ENCODE measurements at regions not wholly inside any gene's neighbourhood (a gene's known extent, or its start where the extent isn't known, plus 50 kb on each side); places are given as distances from the start of the nearest gene placed in this dataset.

GRCh38 chr5:6950250-6950649 is 237.0 kb downstream of the TENT4A start:
- in situ Hi-C loops (cut with MboI; ENCODE audit: low sequenced_read_pairs), result no loop called here
- no CpG with 5 or more reads among the region's 2 CpGs for WGBS, 2 experiments (ENCODE audit: extremely low coverage in 2 of 2, insufficient read length in 1 of 2)

More at GRCh38 chr5:6950250-6950649, 237.0 kb downstream of the TENT4A start:
- H4K91ac ChIP-seq (ENCODE audit: insufficient read depth, low read depth, low read length), result no peak overlapping the region
- no peak overlapping the region for H2AK5ac ChIP-seq (ENCODE audit: low read depth, low read length)
- DNase-seq (no peak), ATAC-seq (ENCODE audit: low read depth) (no peak)
- no peak overlapping the region for H3K18ac ChIP-seq (ENCODE audit: low read depth, low read length)
- H3K4ac ChIP-seq (ENCODE audit: low read depth, low read length), result no peak overlapping the region
- no peak overlapping the region for H3K4me3 ChIP-seq (ENCODE audit: insufficient read depth, low read depth, low read length)
- intact Hi-C loops (cut with micrococcal nuclease), result no loop called here
- no peak overlapping the region for H2BK120ac ChIP-seq (ENCODE audit: low read depth, low read length)
- no peaks in the 10 kb centered on the region for H3K27me3 ChIP-seq (ENCODE audit: control insufficient read depth, insufficient read depth, low read length)
- TF ChIP-seq POLR2A (IDR thresholded peaks at IDR 0.05; ENCODE audit: low read depth, low read length) (no peak), USF2 (IDR thresholded peaks at IDR 0.05; ENCODE audit: low read depth, low read length) (no peak), RCOR1 (IDR thresholded peaks at IDR 0.05; ENCODE audit: insufficient replicate concordance, low read length) (no peak), MAFK (IDR thresholded peaks at IDR 0.05; ENCODE audit: low read depth, low read length) (no peak), MAZ (IDR thresholded peaks at IDR 0.05; ENCODE audit: borderline replicate concordance, low read depth, low read length) (no peak), CHD1 (IDR thresholded peaks at IDR 0.05; ENCODE audit: low read depth, low read length) (no peak), MXI1 (IDR thresholded peaks at IDR 0.05; ENCODE audit: borderline replicate concordance, low read depth, low read length) (no peak), NFE2L2 (IDR thresholded peaks at IDR 0.05; ENCODE audit: low read depth, low read length) (no peak), RFX5 (IDR thresholded peaks at IDR 0.05; ENCODE audit: low read depth, low read length) (no peak), ELK1 (IDR thresholded peaks at IDR 0.05; ENCODE audit: borderline replicate concordance, low read depth, low read length) (no peak), CTCF (conservative IDR thresholded peaks at IDR 0.05; ENCODE audit: low read depth, low read length) (no peak), BHLHE40 (IDR thresholded peaks at IDR 0.05; ENCODE audit: low read depth, low read length) (no peak)
- H3K9me1 ChIP-seq (ENCODE audit: insufficient read depth, low read length), result no peaks in the 10 kb centered on the region
- H2BK5ac ChIP-seq (ENCODE audit: low read depth, low read length, poor library complexity, severe bottlenecking), result no peak overlapping the region
- no peaks in the 10 kb centered on the region for H3K79me1 ChIP-seq (ENCODE audit: low read depth in 1 of 2, low read length in 2 of 2)
- H3K4me1 ChIP-seq (ENCODE audit: control insufficient read depth, insufficient read depth, low read length), result no peaks in the 10 kb centered on the region
- peaks cover 14% of the 10 kb centered on the region for H3K9me3 ChIP-seq (ENCODE audit: control insufficient read depth, insufficient read depth, low read length)
- H2AK9ac ChIP-seq (replicated peaks; ENCODE audit: low read depth, low read length, poor library complexity), result no peak overlapping the region
- H2BK15ac ChIP-seq (ENCODE audit: low read depth, low read length), result no peak overlapping the region
- no peak overlapping the region for H3K4me2 ChIP-seq (ENCODE audit: low read depth, low read length)
- H4K20me1 ChIP-seq (ENCODE audit: insufficient read depth, low read length), result no peaks in the 10 kb centered on the region
- H3K9ac ChIP-seq (ENCODE audit: low read depth, low read length), result no peak overlapping the region
- no peak overlapping the region for H2AFZ ChIP-seq (replicated peaks; ENCODE audit: low read length, poor library complexity)
- H3K36me3 ChIP-seq (ENCODE audit: control insufficient read depth, insufficient read depth, low read length), result no peaks in the 10 kb centered on the region
- BruUV-seq (replicated peaks), result no TSS peak
- H3K23ac ChIP-seq (ENCODE audit: low read depth, low read length), result no peak overlapping the region
- CTCF ChIA-PET, result no interaction called here
- POLR2A ChIA-PET (ENCODE audit: unreplicated experiment), result no interaction called here
- dilution Hi-C loops (cut with HindIII; ENCODE audit: low sequenced_read_pairs, unreplicated experiment), result no loop called here
- no peak overlapping the region for H2BK20ac ChIP-seq (ENCODE audit: low read depth, low read length)
- no peak overlapping the region for H3K56ac ChIP-seq (ENCODE audit: extremely low read depth, insufficient read depth, low read length)
- H4K8ac ChIP-seq (ENCODE audit: low read depth in 2 of 2, low read length in 2 of 2), result no peak overlapping the region
- no peak overlapping the region for H3K14ac ChIP-seq (replicated peaks; ENCODE audit: low read depth, low read length)
- no peak overlapping the region for H4K5ac ChIP-seq (ENCODE audit: low read depth, low read length)
- H3K27ac ChIP-seq (ENCODE audit: insufficient read depth, low read length), result no peak overlapping the region

Data from IMR-90 (cell line).